Loucy (cell line): ENCODE measurements at regions not wholly inside any gene's neighbourhood (a gene's known extent, or its start where the extent isn't known, plus 50 kb on each side); places are given as distances from the start of the nearest gene placed in this dataset.

Experiments used
- H2AFZ ChIP-seq: fragments of 200-600 bp; sonication (generic); 2 replicates; pipeline ENCODE4 v1.6.0; 2016; ENCODE audit warnings: antibody characterized with exemption, mild to moderate bottlenecking, low read length, moderate library complexity
- H3F3A ChIP-seq: fragments of 200-600 bp; 2 replicates; pipeline ENCODE4 v1.6.0; 2016; ENCODE audit warnings: antibody characterized with exemption, low read depth, mild to moderate bottlenecking
- H3K27me3 ChIP-seq: fragments of 200-600 bp; sonication (generic); 2 replicates; pipeline ENCODE4 v1.6.1; 2014; ENCODE audit warnings: low read length, mild to moderate bottlenecking; ENCODE audit not compliant: insufficient read depth, poor library complexity, severe bottlenecking
- H3K36me3 ChIP-seq: fragments of 200-600 bp; sonication (generic); 2 replicates; pipeline ENCODE4 v1.6.1; 2016; ENCODE audit warnings: low read length; ENCODE audit not compliant: insufficient read depth
- H3K4me1 ChIP-seq: fragments of 200-600 bp; sonication (generic); 2 replicates; pipeline ENCODE4 v1.5.1; 2014; ENCODE audit warnings: low read length, mild to moderate bottlenecking; ENCODE audit not compliant: insufficient read depth, poor library complexity, severe bottlenecking
- H3K4me2 ChIP-seq: fragments of 200-600 bp; sonication (generic); 2 replicates; pipeline ENCODE4 v1.6.0; 2014; ENCODE audit warnings: antibody characterized with exemption, low read length, low read depth, mild to moderate bottlenecking; ENCODE audit not compliant: poor library complexity, severe bottlenecking
- H3K4me3 ChIP-seq: fragments of 200-600 bp; sonication (generic); 2 replicates; pipeline ENCODE4 v1.5.1; 2014; ENCODE audit warnings: low read length, mild to moderate bottlenecking, mixed read lengths; ENCODE audit not compliant: poor library complexity, severe bottlenecking
- H3K79me2 ChIP-seq: fragments of 200-600 bp; sonication (generic); 2 replicates; pipeline ENCODE4 v1.6.1; 2014; ENCODE audit warnings: low read length; ENCODE audit not compliant: insufficient read depth
- H3K9ac ChIP-seq: fragments of 200-600 bp; sonication (generic); 2 replicates; pipeline ENCODE4 v1.6.0; 2014; ENCODE audit warnings: mild to moderate bottlenecking, low read depth, low read length, moderate library complexity; ENCODE audit not compliant: poor library complexity, severe bottlenecking
- H3K9me2 ChIP-seq: fragments of 200-600 bp; sonication (generic); replicated peaks from 2 replicates; pipeline ENCODE4 v1.6.1; 2016; ENCODE audit warnings: low read depth, low read length, mixed read lengths
- H3K9me3 ChIP-seq: fragments of 200-600 bp; sonication (generic); 2 replicates; pipeline ENCODE4 v1.6.1; 2014; ENCODE audit warnings: mild to moderate bottlenecking, antibody characterized with exemption, low read length, low read depth; ENCODE audit not compliant: insufficient read depth
- H4K20me1 ChIP-seq: fragments of 200-600 bp; sonication (generic); 2 replicates; pipeline ENCODE4 v1.6.0; 2014; ENCODE audit warnings: antibody characterized with exemption, low read length, mild to moderate bottlenecking; ENCODE audit not compliant: insufficient read depth, poor library complexity, severe bottlenecking
- CTCF ChIP-seq: fragments of 200-600 bp; sonication (generic); conservative IDR thresholded peaks from 2 replicates; pipeline ENCODE4 v1.5.1; 2014; ENCODE audit warnings: mild to moderate bottlenecking, antibody characterized with exemption, low read length
- EZH2phosphoT487 ChIP-seq: fragments of 200-600 bp; IDR thresholded peaks from 2 replicates; pipeline ENCODE4 v1.6.1; 2018; ENCODE audit warnings: antibody characterized with exemption, mild to moderate bottlenecking, moderate library complexity, borderline replicate concordance

- Histone ChIP-seq H3K9me2 (no peaks in the 10 kb centered on the region), H3K4me3 (no peak overlapping the region), H3K27me3 (no peaks in the 10 kb centered on the region), H3K4me1 (peaks cover 17% of the 10 kb centered on the region), H3F3A (no peaks in the 10 kb centered on the region), H3K9me3 (no peaks in the 10 kb centered on the region), H3K9ac (no peak overlapping the region), H4K20me1 (no peaks in the 10 kb centered on the region), H3K4me2 (no peak overlapping the region), H2AFZ (no peak overlapping the region), H3K79me2 (no peaks in the 10 kb centered on the region), H3K36me3 (no peaks in the 10 kb centered on the region)
- TF ChIP-seq EZH2phosphoT487 (no peak), CTCF (no peak)
Observed at GRCh38 chr1:218866507-218866906, 307.2 kb upstream of the LYPLAL1 start.

- H3K4me3 ChIP-seq: no peak overlapping the region
- peaks cover 23% of the 10 kb centered on the region for H3K4me1 ChIP-seq
- no peak overlapping the region for H3K9ac ChIP-seq
- H3K36me3 ChIP-seq: no peaks in the 10 kb centered on the region
- H3K9me2 ChIP-seq: no peaks in the 10 kb centered on the region
- H2AFZ ChIP-seq: no peak overlapping the region
- no peak overlapping the region for H3K4me2 ChIP-seq
- TF ChIP-seq CTCF: no peak
- TF ChIP-seq EZH2phosphoT487: no peak
- no peaks in the 10 kb centered on the region for H3K9me3 ChIP-seq
- no peaks in the 10 kb centered on the region for H3K27me3 ChIP-seq
- no peaks in the 10 kb centered on the region for H4K20me1 ChIP-seq
- H3F3A ChIP-seq: peaks cover 4% of the 10 kb centered on the region; the same call in 1 of the 2 replicates
- H3K79me2 ChIP-seq: no peaks in the 10 kb centered on the region
Observed at GRCh38 chr1:218867066-218867465, 306.6 kb upstream of the LYPLAL1 start.

GRCh38 chr1:218867941-218868626 is 305.6 kb upstream of the LYPLAL1 start:
- no peaks in the 10 kb centered on the region for H3K36me3 ChIP-seq
- H3K4me3 ChIP-seq: no peak overlapping the region
- peaks cover 4% of the 10 kb centered on the region; the same call in 1 of the 2 replicates for H3F3A ChIP-seq
- H4K20me1 ChIP-seq: no peaks in the 10 kb centered on the region
- H3K27me3 ChIP-seq: no peaks in the 10 kb centered on the region
- TF ChIP-seq EZH2phosphoT487: no peak
- no peak for TF ChIP-seq CTCF
- peaks cover 33% of the 10 kb centered on the region for H3K4me1 ChIP-seq
- H3K9ac ChIP-seq: no peak overlapping the region
- H3K4me2 ChIP-seq: no peak overlapping the region
- H3K79me2 ChIP-seq: no peaks in the 10 kb centered on the region
- H3K9me3 ChIP-seq: no peaks in the 10 kb centered on the region
- no peaks in the 10 kb centered on the region for H3K9me2 ChIP-seq
- no peak overlapping the region for H2AFZ ChIP-seq
